ENCODE measurements at regions not wholly inside any gene's neighbourhood (a gene's known extent, or its start where the extent isn't known, plus 50 kb on each side); places are given as distances from the start of the nearest gene placed in this dataset.
A peak's percentile ranks its signal among the peaks of the same experiment; 100 is the strongest.

GRCh38 chrX:39121903-39122302 is 320.6 kb downstream of the MID1IP1 start:
- no peak for TF ChIP-seq REST (IDR thresholded peaks at IDR 0.05; ENCODE audit: low read depth)
- TF ChIP-seq RAD21 (IDR thresholded peaks at IDR 0.05; ENCODE audit: low read depth), result no peak
- TF ChIP-seq MAX (IDR thresholded peaks at IDR 0.05), result no peak
- no peak for TF ChIP-seq FOXM1 (IDR thresholded peaks at IDR 0.05; ENCODE audit: borderline replicate concordance, low read depth)
- TF ChIP-seq YY1 (IDR thresholded peaks at IDR 0.05; ENCODE audit: low read depth), result no peak
- TF ChIP-seq USF1 (IDR thresholded peaks at IDR 0.05), result no peak

GRCh38 chrX:39125834-39126233 is 324.6 kb downstream of the MID1IP1 start:
- TF ChIP-seq USF1 (IDR thresholded peaks at IDR 0.05), result no peak
- no peak for TF ChIP-seq TAF1 (IDR thresholded peaks at IDR 0.05; ENCODE audit: low read depth)
- no peak for TF ChIP-seq RAD21 (IDR thresholded peaks at IDR 0.05; ENCODE audit: low read depth)
- no peak for TF ChIP-seq ZBTB7A (IDR thresholded peaks at IDR 0.05; ENCODE audit: low read depth)
- no peak for TF ChIP-seq TEAD4 (IDR thresholded peaks at IDR 0.05)
- TF ChIP-seq MAX (IDR thresholded peaks at IDR 0.05), result no peak
- no peak for TF ChIP-seq EP300 (IDR thresholded peaks at IDR 0.05; ENCODE audit: borderline replicate concordance)
- no peak for TF ChIP-seq NFIC (IDR thresholded peaks at IDR 0.05)
- TF ChIP-seq REST (IDR thresholded peaks at IDR 0.05; ENCODE audit: low read depth), result no peak
- no peak for TF ChIP-seq YY1 (IDR thresholded peaks at IDR 0.05; ENCODE audit: low read depth)
- no peak for TF ChIP-seq CEBPB (IDR thresholded peaks at IDR 0.05)
- no peak for TF ChIP-seq FOXM1 (IDR thresholded peaks at IDR 0.05; ENCODE audit: borderline replicate concordance, low read depth)
- no peak for TF ChIP-seq EGR1 (IDR thresholded peaks at IDR 0.05)
- TF ChIP-seq TCF12 (IDR thresholded peaks at IDR 0.05; ENCODE audit: low read depth), result no peak

GRCh38 chrX:39133971-39134370 is 332.7 kb downstream of the MID1IP1 start:
- no peak for TF ChIP-seq CREB1 (IDR thresholded peaks at IDR 0.05; ENCODE audit: low read depth)
- no peak for TF ChIP-seq NFIC (IDR thresholded peaks at IDR 0.05)
- TF ChIP-seq FOXM1 (IDR thresholded peaks at IDR 0.05; ENCODE audit: borderline replicate concordance, low read depth), result no peak
- no peak for TF ChIP-seq MAX (IDR thresholded peaks at IDR 0.05)
- TF ChIP-seq RAD21 (IDR thresholded peaks at IDR 0.05; ENCODE audit: low read depth), result 0 out of 2 replicates have a peak, but pooled peaks have one; percentile 11
- no peak for TF ChIP-seq REST (IDR thresholded peaks at IDR 0.05; ENCODE audit: low read depth)
- TF ChIP-seq USF1 (IDR thresholded peaks at IDR 0.05), result no peak

GRCh38 chrX:39137363-39137954 is 336.2 kb downstream of the MID1IP1 start:
- TF ChIP-seq RAD21 (IDR thresholded peaks at IDR 0.05; ENCODE audit: low read depth) (no peak), USF1 (IDR thresholded peaks at IDR 0.05) (no peak), TAF1 (IDR thresholded peaks at IDR 0.05; ENCODE audit: low read depth) (no peak), TCF12 (IDR thresholded peaks at IDR 0.05; ENCODE audit: low read depth) (no peak), ZBTB7A (IDR thresholded peaks at IDR 0.05; ENCODE audit: low read depth) (no peak)

Measured in Ishikawa (cell line).